HL-60 (cell line): ENCODE measurements at regions not wholly inside any gene's neighbourhood (a gene's known extent, or its start where the extent isn't known, plus 50 kb on each side); places are given as distances from the start of the nearest gene placed in this dataset.

ENCODE experiments used
- GABPA ChIP-seq: IDR thresholded peaks from 2 replicates; pipeline ENCODE4 v1.6.1; 2012; ENCODE audit warnings: low read depth
- POLR2AphosphoS5 ChIP-seq: IDR thresholded peaks from 2 replicates; pipeline ENCODE4 v1.6.1; 2012; ENCODE audit warnings: low read depth
- REST ChIP-seq: IDR thresholded peaks from 2 replicates; pipeline ENCODE4 v1.6.1; 2012; ENCODE audit warnings: low read depth; ENCODE audit not compliant: insufficient replicate concordance
- SPI1 ChIP-seq: IDR thresholded peaks from 2 replicates; pipeline ENCODE4 v1.6.1; 2012; ENCODE audit warnings: low read depth, mild to moderate bottlenecking, borderline replicate concordance
- TF ChIP-seq, protein P1 (sequence below): IDR thresholded peaks from one replicate; pipeline ENCODE4 v1.5.1; 2011; ENCODE audit warnings: low read length, control low read depth, inconsistent platforms; ENCODE audit not compliant: insufficient read depth

DNA sequence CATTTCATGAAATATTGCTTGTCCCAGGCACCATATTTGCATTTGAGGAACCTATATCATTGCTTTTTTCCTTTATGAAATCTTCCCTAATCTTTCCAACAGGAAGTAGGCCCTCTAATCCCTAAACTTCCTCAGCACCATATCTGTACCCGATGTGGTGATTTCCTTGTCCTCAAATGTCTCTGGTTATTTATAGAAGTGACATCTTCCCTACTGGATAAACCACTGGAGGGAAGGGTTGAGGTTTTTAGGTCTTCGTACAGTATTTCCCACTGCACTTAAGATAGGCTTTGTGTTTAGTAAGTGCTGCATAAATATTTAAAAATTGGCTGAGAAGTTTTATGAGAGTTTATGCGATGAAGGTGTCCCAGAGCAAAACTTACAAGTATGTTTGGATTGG, 54.9 kb upstream of the TMEM170B start:
- TF ChIP-seq, protein P1, sequence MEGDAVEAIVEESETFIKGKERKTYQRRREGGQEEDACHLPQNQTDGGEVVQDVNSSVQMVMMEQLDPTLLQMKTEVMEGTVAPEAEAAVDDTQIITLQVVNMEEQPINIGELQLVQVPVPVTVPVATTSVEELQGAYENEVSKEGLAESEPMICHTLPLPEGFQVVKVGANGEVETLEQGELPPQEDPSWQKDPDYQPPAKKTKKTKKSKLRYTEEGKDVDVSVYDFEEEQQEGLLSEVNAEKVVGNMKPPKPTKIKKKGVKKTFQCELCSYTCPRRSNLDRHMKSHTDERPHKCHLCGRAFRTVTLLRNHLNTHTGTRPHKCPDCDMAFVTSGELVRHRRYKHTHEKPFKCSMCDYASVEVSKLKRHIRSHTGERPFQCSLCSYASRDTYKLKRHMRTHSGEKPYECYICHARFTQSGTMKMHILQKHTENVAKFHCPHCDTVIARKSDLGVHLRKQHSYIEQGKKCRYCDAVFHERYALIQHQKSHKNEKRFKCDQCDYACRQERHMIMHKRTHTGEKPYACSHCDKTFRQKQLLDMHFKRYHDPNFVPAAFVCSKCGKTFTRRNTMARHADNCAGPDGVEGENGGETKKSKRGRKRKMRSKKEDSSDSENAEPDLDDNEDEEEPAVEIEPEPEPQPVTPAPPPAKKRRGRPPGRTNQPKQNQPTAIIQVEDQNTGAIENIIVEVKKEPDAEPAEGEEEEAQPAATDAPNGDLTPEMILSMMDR = no peak
- TF ChIP-seq POLR2AphosphoS5 (no peak), REST (no peak), GABPA (no peak), SPI1 (no peak)
